Ovary (tissue), 7 donors: ENCODE measurements at regions not wholly inside any gene's neighbourhood (a gene's known extent, or its start where the extent isn't known, plus 50 kb on each side); places are given as distances from the start of the nearest gene placed in this dataset.

ENCODE experiments used
- DNase-seq, 5 donors: peaks; one replicate each; pipeline ENCODE4 v3.0.0-alpha.2; 2019 to 2020
- H3K27ac ChIP-seq, 2 donors: fragments of 200-600 bp; one replicate each; pipeline versions ENCODE4 v1.5.1 to v1.8.0; 2019 to 2022
- H3K27me3 ChIP-seq: fragments of 200-600 bp; one replicate; pipeline ENCODE4 v1.8.0; 2022
- H3K36me3 ChIP-seq: fragments of 200-600 bp; sonication (generic); one replicate; pipeline ENCODE4 v1.5.1; 2019
- H3K4me1 ChIP-seq: one replicate; pipeline ENCODE4 v1.8.1; 2013; ENCODE audit warnings: mild to moderate bottlenecking, moderate library complexity; ENCODE audit not compliant: insufficient read depth
- H3K4me3 ChIP-seq: fragments of 200-600 bp; sonication (generic); one replicate; pipeline ENCODE4 v1.5.1; 2017
- H3K9me3 ChIP-seq, 2 donors: fragments of 200-600 bp in 1 of 2; sonication (generic) in 1 of 2; one replicate each; pipeline versions ENCODE4 v1.5.1 to v1.8.1; 2013 to 2019; ENCODE audit warnings: mild to moderate bottlenecking in 1 of 2, moderate library complexity in 1 of 2
- CTCF ChIP-seq, 3 donors: fragments of 450-650 bp in 2 of 3; fragments of 200-600 bp in 1 of 3; IDR thresholded peaks; one replicate each; pipeline versions ENCODE4 v1.5.1 to v1.8.0; 2016 to 2022; ENCODE audit warnings: antibody characterized with exemption in 3 of 3, mild to moderate bottlenecking in 1 of 3
- EP300 ChIP-seq: sonication (generic); formaldehyde crosslinking; IDR thresholded peaks from one replicate; pipeline ENCODE4 v1.6.1; 2017; ENCODE audit warnings: antibody characterized with exemption
- POLR2A ChIP-seq: fragments of 450-650 bp; IDR thresholded peaks from one replicate; pipeline ENCODE4 v1.6.1; 2017; ENCODE audit warnings: antibody characterized with exemption, mild to moderate bottlenecking, moderate library complexity
- WGBS, 3 donors: extraction: QIAGEN DNeasy Blood & Tissue Kit in 1 of 3; methylation state at CpG; one replicate each; pipeline versions ENCODE4 v1.1.5 to v1.1.7; 2013 to 2017; 5-methylcytosine and 5-hydroxymethylcytosine counted together
- intact Hi-C, 4 donors: fragments of 100-400 bp; cut with DNase I; formaldehyde crosslinking; loops; one replicate each; pipeline versions ENCODE4 v1.11.0 to v1.15.1; 2022 to 2023
- donor health status: DM: no; HTN: no; CAD: no; lungs with moderate emphysema.
- donor health status: DM: no; HTN: no; CAD: no.
- donor health status: Bipolar disorder and iron deficiency.
- donor health status: DM: no; HTN: no; CAD: no.
- donor health status: DM: yes; HTN: yes; CAD: no.

- intact Hi-C loops, result no loop called here
- H3K27ac ChIP-seq, result no peak overlapping the region
- no peaks in the 10 kb centered on the region for H3K36me3 ChIP-seq
- H3K4me1 ChIP-seq, result no peaks in the 10 kb centered on the region
- WGBS, 3 donors, result 37 to 59% (median 59%) methylated on average over 4 of the region's 4 CpGs
- H3K9me3 ChIP-seq, result no peaks in the 10 kb centered on the region
- TF ChIP-seq CTCF (IDR thresholded peaks at IDR 0.05) (no peak), POLR2A (no peak), EP300 (no peak)
- no peaks in the 10 kb centered on the region for H3K27me3 ChIP-seq
- H3K4me3 ChIP-seq, result no peak overlapping the region
- no peak for DNase-seq
Measured at GRCh38 chr6:104118274-104118673, 741.4 kb downstream of the HACE1 start.

GRCh38 chr6:104109806-104110205 lies 749.9 kb downstream of the HACE1 start:
- no peaks in the 10 kb centered on the region for H3K9me3 ChIP-seq
- 80 to 85% (median 82%) methylated on average over 2 of the region's 2 CpGs for WGBS, 3 donors
- intact Hi-C loops, result no loop called here
- H3K27ac ChIP-seq, result no peak overlapping the region
- no peaks in the 10 kb centered on the region for H3K4me1 ChIP-seq
- no peak for TF ChIP-seq POLR2A
- TF ChIP-seq EP300, result no peak
- no peak for TF ChIP-seq CTCF (IDR thresholded peaks at IDR 0.05)
- no peaks in the 10 kb centered on the region for H3K27me3 ChIP-seq
- H3K36me3 ChIP-seq, result no peaks in the 10 kb centered on the region
- no peak for DNase-seq
- H3K4me3 ChIP-seq, result no peak overlapping the region

GRCh38 chr6:104108634-104109033 lies 751.1 kb downstream of the HACE1 start:
- no peak overlapping the region for H3K27ac ChIP-seq
- no peaks in the 10 kb centered on the region for H3K27me3 ChIP-seq
- no peaks in the 10 kb centered on the region for H3K9me3 ChIP-seq
- TF ChIP-seq CTCF (IDR thresholded peaks at IDR 0.05) (no peak), EP300 (no peak), POLR2A (no peak)
- no peaks in the 10 kb centered on the region for H3K4me1 ChIP-seq
- H3K36me3 ChIP-seq, result no peaks in the 10 kb centered on the region
- no peak for DNase-seq
- H3K4me3 ChIP-seq, result no peak overlapping the region
- intact Hi-C loops, result no loop called here

- no peak for DNase-seq
- H3K4me3 ChIP-seq, result no peak overlapping the region
- H3K27me3 ChIP-seq, result no peaks in the 10 kb centered on the region
- H3K36me3 ChIP-seq, result no peaks in the 10 kb centered on the region
- no peaks in the 10 kb centered on the region for H3K4me1 ChIP-seq
- no peak overlapping the region for H3K27ac ChIP-seq
- no peaks in the 10 kb centered on the region for H3K9me3 ChIP-seq
- intact Hi-C loops, result no loop called here
- 88 to 90% (median 89%) methylated on average over 6 of the region's 6 CpGs for WGBS, 3 donors
- no peak for TF ChIP-seq POLR2A
- no peak for TF ChIP-seq EP300
Measured at GRCh38 chr6:104095661-104096416, 763.9 kb downstream of the HACE1 start.

- 50 to 82% (median 67%) methylated on average over 1 of the region's 1 CpG for WGBS, 3 donors
Measured at GRCh38 chr6:104087765-104088164, 772.0 kb downstream of the HACE1 start.

More at GRCh38 chr6:104087765-104088164, 772.0 kb downstream of the HACE1 start:
- no peaks in the 10 kb centered on the region for H3K27me3 ChIP-seq
- intact Hi-C loops, result no loop called here
- no peak for DNase-seq
- H3K9me3 ChIP-seq, result no peaks in the 10 kb centered on the region
- H3K27ac ChIP-seq, result no peak overlapping the region
- no peaks in the 10 kb centered on the region for H3K4me1 ChIP-seq
- no peak overlapping the region for H3K4me3 ChIP-seq
- TF ChIP-seq CTCF (IDR thresholded peaks at IDR 0.05), result no peak
- TF ChIP-seq POLR2A, result no peak
- TF ChIP-seq EP300, result no peak
- no peaks in the 10 kb centered on the region for H3K36me3 ChIP-seq
